ENCODE measurements at regions not wholly inside any gene's neighbourhood (a gene's known extent, or its start where the extent isn't known, plus 50 kb on each side); places are given as distances from the start of the nearest gene placed in this dataset.

- no peak overlapping the region for H3K4me3 ChIP-seq (ENCODE audit: low read depth, low read length)
- TF ChIP-seq CTCF (IDR thresholded peaks at IDR 0.05; ENCODE audit: control insufficient read depth, extremely low read depth, insufficient read depth): no peak
Measured at GRCh38 chr6:166749666-166750065, 122.6 kb upstream of the RPS6KA2 start.

GRCh38 chr6:166747644-166748595, 120.9 kb upstream of the RPS6KA2 start:
- DNase-seq (ENCODE audit: low read depth): no peak

More at GRCh38 chr6:166749666-166750065, 122.6 kb upstream of the RPS6KA2 start:
- no peak for DNase-seq (ENCODE audit: low read depth)

DNA sequence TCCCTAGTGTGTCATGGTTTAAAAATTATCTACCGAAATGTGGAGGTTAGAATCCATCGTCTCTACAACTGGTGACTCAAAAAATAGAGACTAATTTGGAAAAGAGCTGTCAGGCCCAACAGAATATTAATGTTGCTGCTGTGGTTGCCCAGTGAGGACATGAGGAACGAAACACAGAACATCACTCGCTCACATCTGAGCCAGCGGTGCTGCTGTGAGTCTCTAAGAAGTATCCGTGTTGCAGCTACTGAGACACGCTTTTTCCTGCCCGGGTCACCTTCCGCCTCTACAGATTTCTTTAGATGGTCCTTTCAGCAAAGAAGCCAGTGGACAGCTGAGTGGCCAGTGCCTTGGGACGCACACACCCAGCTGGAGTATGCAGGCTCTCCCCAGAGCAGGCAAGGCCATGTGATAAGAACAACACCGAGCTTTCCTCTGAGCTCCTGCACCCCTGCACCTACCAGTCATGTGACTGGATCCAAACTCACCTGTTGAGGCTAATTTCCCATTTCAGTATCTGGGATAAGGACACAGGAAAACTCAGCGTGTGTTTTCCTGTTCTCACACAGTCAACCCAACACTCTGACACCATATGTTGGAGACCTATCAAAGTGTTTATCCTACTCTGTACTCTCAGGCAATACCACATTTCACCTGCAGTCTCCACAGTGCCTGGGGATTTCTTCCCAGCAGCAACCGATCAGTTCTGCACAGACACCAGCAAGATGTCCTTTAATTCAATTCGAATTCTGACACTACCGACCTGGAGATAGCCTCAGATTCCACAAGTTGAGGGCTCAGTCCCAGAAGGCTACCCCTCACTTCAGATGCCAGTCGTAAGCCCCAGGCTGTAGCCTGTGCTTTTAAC, 119.0 kb upstream of the RPS6KA2 start:
- H3K4me3 ChIP-seq (ENCODE audit: low read depth, low read length): no peak overlapping the region
- no peak for DNase-seq (ENCODE audit: low read depth)
- no peak for TF ChIP-seq CTCF (IDR thresholded peaks at IDR 0.05; ENCODE audit: control insufficient read depth, extremely low read depth, insufficient read depth)

More at GRCh38 chr6:166747644-166748595, 120.9 kb upstream of the RPS6KA2 start:
- no peak overlapping the region for H3K4me3 ChIP-seq (ENCODE audit: low read depth, low read length)
- TF ChIP-seq CTCF (IDR thresholded peaks at IDR 0.05; ENCODE audit: control insufficient read depth, extremely low read depth, insufficient read depth): no peak

DNA sequence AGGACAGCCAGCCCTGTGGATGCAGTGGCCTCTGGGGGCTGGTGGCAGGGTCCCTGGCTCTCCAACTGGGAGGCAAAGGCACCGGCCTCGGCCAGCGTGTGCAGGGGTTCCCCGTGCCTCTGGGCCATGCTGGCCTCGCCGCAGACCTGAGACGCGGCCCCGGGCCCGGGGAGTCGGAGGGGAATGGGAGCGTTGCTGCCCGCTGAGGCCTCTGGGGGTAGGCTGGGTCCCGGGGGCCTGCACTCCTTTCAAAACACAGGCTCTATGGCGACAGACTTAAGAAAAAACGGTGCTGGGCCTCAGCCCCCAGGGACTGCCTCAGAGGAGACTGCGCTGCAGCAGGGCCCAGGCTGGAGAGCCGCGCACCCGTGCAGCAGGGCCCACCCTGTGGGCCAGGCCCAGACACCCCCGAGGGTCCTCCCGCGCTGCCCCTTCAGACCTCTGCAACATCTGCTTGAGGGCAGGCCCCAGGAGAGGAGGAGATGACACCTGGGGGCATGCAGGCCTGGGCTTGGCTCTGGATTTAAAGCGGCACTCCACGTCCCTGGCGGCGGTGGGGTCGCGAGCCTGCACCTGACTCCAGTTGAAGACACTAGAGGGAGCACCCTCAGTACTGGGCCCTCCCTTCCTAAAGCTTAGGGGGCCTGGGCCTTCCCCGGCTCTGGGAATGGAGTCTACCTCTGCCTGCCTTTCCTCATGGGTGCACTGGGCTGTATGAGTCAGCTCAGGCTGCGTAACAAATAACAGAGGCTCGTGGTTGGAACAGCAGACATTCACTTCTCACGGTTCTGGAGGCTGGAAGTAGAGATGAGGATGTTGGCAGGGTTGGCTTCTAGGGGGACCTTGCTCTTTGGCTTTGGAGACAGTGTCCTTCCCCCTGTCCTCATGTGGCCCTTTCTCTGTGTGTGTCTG, 117.4 kb upstream of the RPS6KA2 start:
- no peak overlapping the region for H3K4me3 ChIP-seq (ENCODE audit: low read depth, low read length)
- no peak for TF ChIP-seq CTCF (IDR thresholded peaks at IDR 0.05; ENCODE audit: control insufficient read depth, extremely low read depth, insufficient read depth)
- no peak for DNase-seq (ENCODE audit: low read depth)

DNA sequence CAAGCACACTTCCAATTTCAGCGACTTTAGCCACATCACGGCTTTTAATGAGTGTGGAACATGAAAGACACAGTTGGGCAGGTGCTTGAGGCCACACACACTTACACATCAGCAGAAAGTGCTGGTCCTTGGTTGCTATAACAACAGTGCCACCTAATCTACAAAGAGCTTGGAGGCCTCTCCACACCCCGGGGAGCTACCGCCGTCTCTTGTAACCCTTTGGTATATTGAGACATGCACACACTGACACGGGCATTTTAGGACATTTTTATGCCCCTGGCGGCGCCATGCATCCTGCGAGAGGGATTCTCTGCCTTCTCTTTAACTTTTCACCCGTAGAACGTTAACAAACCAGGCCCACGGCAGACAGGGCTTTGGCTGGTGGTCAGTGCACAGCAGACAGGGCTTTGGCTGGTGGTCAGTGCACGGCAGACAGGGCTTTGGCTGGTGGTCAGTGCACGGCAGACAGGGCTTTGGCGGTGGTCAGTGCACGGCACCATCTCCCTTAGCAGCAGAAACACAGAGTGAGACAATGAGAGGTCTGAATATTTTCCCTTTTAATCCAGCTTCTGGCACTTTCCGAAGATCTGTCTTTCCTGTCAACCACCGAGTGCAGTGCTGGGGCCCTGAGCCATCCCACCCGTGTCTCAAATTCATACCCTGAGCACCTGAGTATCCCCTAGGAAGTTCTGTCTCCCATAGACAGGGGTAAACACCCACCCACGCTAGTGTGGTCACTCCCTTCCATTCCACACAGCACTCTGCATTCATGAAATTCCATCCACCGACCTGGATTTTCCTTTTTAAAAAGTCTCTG, 116.6 kb upstream of the RPS6KA2 start:
- no peak for DNase-seq (ENCODE audit: low read depth)
- no peak overlapping the region for H3K4me3 ChIP-seq (ENCODE audit: low read depth, low read length)
- TF ChIP-seq CTCF (IDR thresholded peaks at IDR 0.05; ENCODE audit: control insufficient read depth, extremely low read depth, insufficient read depth): no peak
